ENCODE measurements at regions not wholly inside any gene's neighbourhood (a gene's known extent, or its start where the extent isn't known, plus 50 kb on each side); places are given as distances from the start of the nearest gene placed in this dataset.

DNA sequence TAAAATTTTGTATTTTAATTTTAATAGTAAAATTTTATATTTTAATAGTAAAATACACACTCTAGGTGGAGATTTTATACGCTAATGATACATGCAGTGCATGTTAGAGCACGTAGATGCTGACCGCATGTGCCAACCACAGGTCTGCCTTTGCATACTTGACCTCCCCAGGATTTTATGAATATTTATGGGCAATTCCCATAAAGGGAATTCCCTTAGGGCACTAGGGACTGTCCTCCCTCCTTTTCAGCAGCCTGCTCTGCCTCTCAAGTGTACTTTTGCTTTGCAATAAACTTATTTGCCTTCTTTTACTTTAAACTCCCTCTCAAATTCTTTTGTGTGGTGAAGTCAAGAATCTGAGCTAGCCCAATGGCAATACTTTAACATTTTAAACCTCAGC is 217.7 kb upstream of the CDH8 start:
- Mint-ChIP-seq H3K27ac (no peak overlapping the region), H3K4me3 (no peak overlapping the region), H3K36me3 (ENCODE audit: low read depth) (no peaks in the 10 kb centered on the region), H3K9me3 (peaks cover 8% of the 10 kb centered on the region), H3K4me1 (ENCODE audit: low read depth) (no peaks in the 10 kb centered on the region), H3K27me3 (ENCODE audit: insufficient read depth) (no peaks in the 10 kb centered on the region)
- intact Hi-C loops (cut with micrococcal nuclease), result no loop called here
- DNase-seq (ENCODE audit: low spot score), result no peak

DNA sequence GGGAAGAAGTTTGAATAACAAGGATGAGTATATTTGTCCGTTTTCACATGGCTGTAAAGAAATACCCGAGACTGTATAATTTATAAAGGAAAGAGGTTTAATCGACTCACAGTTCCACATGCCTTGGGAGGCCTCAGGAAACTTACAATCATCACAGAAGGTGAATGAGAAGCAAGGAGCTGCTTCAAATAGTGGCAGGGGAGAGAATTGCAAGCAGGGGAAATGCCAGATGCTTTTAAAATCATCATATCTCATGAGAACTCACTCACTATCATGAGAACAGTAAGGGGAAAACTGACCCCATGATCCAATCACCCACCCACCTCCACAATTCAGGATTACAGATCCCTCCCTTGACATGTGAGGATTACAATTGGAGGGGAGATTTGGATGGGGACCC is 212.8 kb upstream of the CDH8 start:
- intact Hi-C loops (cut with micrococcal nuclease), result no loop called here
- H3K9me3 Mint-ChIP-seq, result peaks cover 9% of the 10 kb centered on the region
- no peaks in the 10 kb centered on the region for H3K36me3 Mint-ChIP-seq (ENCODE audit: low read depth)

DNA sequence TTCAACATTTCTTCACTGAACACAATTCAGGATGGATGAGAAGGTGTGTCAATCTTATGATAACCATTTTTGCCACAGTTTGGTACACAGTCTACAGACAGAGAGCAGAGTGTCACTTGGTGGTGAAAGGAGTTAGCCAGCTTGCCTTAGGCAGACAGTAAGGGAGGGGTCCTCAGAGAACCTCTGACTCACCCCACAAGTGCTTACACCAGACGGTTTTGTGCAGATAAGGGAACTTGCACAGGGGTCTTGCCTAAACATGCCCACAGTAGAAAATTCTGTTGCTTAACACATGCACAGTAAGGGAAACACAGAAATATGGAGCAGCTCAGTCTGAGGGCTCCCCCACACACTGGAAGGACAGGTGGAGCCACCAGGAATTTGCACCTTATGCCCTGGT is 204.5 kb upstream of the CDH8 start:
- no peak for DNase-seq (ENCODE audit: low spot score)
- Mint-ChIP-seq H3K36me3 (ENCODE audit: low read depth) (no peaks in the 10 kb centered on the region), H3K27ac (no peak overlapping the region), H3K4me1 (ENCODE audit: low read depth) (no peaks in the 10 kb centered on the region), H3K27me3 (ENCODE audit: insufficient read depth) (no peaks in the 10 kb centered on the region), H3K4me3 (no peak overlapping the region), H3K9me3 (peaks cover 5% of the 10 kb centered on the region)
- intact Hi-C loops (cut with micrococcal nuclease), result no loop called here

More for the DNA sequence above, 212.8 kb upstream of the CDH8 start:
- Mint-ChIP-seq H3K4me1 (ENCODE audit: low read depth) (no peaks in the 10 kb centered on the region), H3K4me3 (no peak overlapping the region), H3K27ac (no peak overlapping the region), H3K27me3 (ENCODE audit: insufficient read depth) (no peaks in the 10 kb centered on the region)
- no peak for DNase-seq (ENCODE audit: low spot score)

DNA sequence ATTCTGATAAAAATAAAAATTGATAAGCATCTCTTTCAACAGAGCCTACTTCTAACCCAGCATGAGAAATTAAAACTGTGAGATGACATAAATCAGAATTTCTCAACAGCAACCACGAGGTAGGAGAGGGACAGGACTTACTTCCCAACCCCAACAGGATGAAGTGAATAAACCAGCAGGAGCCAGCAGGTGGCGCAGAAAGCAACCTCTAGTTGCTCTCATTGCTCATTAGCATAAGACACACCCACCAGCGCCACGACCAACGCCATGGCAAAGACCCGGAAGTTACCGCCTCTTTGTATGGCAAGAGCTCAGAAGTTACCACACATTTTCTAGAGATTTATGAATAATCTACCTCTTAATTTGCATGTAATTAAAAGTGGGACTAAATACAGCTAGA is 189.4 kb upstream of the CDH8 start:
- no peak for DNase-seq (ENCODE audit: low spot score)
- intact Hi-C loops (cut with micrococcal nuclease), result no loop called here

DNA sequence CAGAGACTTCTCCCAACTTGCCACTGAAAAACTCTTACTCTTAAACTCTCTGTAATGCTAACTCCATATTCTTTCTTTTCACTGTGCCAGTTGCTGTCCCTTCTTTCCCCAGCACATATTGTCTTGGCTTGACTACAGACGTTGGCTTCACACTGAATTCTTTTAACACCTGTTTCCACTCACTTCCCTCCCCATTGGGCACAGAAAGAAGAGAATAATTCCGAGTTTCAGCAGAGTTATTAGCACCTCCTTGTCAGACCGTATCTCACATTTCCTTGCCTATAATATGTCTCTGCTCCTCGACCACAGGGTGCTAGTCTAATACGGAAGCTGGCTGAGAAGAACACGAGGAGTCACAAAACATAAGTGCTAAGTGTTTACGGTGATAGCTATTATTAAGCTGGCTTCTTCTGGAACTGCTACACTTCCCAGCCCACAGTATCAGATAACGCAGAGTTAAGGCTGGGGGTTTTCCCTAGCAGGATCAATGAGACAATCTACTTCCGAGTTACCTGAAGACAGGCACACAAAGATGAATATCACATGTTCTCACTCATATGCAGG is 188.5 kb upstream of the CDH8 start:
- H3K4me3 Mint-ChIP-seq, result no peak overlapping the region
- H3K4me1 Mint-ChIP-seq (ENCODE audit: low read depth), result no peaks in the 10 kb centered on the region
- peaks cover 10% of the 10 kb centered on the region for H3K9me3 Mint-ChIP-seq
- H3K27me3 Mint-ChIP-seq (ENCODE audit: insufficient read depth), result no peaks in the 10 kb centered on the region
- no peak overlapping the region for H3K27ac Mint-ChIP-seq
- no peaks in the 10 kb centered on the region for H3K36me3 Mint-ChIP-seq (ENCODE audit: low read depth)
- intact Hi-C loops (cut with micrococcal nuclease), result no loop called here
- no peak for DNase-seq (ENCODE audit: low spot score)

More for the DNA sequence above, 189.4 kb upstream of the CDH8 start:
- Mint-ChIP-seq H3K9me3 (peaks cover 8% of the 10 kb centered on the region), H3K36me3 (ENCODE audit: low read depth) (no peaks in the 10 kb centered on the region), H3K27ac (no peak overlapping the region), H3K4me3 (no peak overlapping the region), H3K4me1 (ENCODE audit: low read depth) (no peaks in the 10 kb centered on the region), H3K27me3 (ENCODE audit: insufficient read depth) (no peaks in the 10 kb centered on the region)

DNA sequence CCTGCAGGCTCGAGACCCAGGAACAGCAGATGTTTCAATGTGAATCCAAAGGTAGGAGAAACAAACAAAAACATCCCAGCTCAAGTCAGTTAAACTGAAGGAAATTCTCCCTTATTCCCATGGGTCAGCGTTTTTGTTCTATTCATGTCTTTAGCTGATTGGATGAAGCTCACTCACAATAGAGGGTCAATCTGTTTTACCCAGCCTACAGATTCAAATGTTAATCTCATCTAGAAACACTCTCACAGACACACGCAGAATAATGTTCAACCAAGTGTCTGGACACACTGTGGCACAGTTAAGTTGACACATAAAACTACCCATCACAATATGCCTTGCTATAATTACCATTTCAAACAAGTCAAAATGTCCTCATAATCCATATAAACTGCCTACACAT is 180.6 kb upstream of the CDH8 start:
- Mint-ChIP-seq H3K27ac (no peak overlapping the region), H3K36me3 (ENCODE audit: low read depth) (no peaks in the 10 kb centered on the region), H3K4me3 (no peak overlapping the region), H3K9me3 (peaks cover 14% of the 10 kb centered on the region), H3K4me1 (ENCODE audit: low read depth) (no peaks in the 10 kb centered on the region), H3K27me3 (ENCODE audit: insufficient read depth) (no peaks in the 10 kb centered on the region)
- no peak for DNase-seq (ENCODE audit: low spot score)
- intact Hi-C loops (cut with micrococcal nuclease), result no loop called here

DNA sequence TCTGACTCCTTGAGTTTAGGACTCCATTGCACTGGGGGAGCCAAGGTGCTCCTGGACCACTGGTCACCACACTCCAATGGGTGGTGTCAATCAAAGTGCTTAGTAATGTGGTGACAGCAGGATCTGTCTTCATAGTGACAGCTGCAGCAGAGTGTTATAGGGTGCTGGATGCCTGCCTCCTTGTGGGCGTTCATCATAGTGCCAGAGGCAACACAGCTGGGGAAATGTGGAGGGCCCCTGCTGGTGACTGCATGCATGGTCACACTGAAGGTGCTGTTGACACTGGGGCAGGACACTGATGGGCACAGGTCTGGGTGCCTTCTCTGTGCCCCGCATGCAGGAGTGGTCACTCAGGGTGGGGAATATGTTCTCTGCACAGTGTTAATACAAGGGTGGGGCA is 177.5 kb upstream of the CDH8 start:
- H3K4me3 Mint-ChIP-seq, result no peak overlapping the region
- H3K27ac Mint-ChIP-seq, result no peak overlapping the region
- no peaks in the 10 kb centered on the region for H3K27me3 Mint-ChIP-seq (ENCODE audit: insufficient read depth)
- H3K9me3 Mint-ChIP-seq, result peaks cover 16% of the 10 kb centered on the region
- intact Hi-C loops (cut with micrococcal nuclease), result no loop called here
- no peak for DNase-seq (ENCODE audit: low spot score)
- H3K4me1 Mint-ChIP-seq (ENCODE audit: low read depth), result no peaks in the 10 kb centered on the region
- no peaks in the 10 kb centered on the region for H3K36me3 Mint-ChIP-seq (ENCODE audit: low read depth)

DNA sequence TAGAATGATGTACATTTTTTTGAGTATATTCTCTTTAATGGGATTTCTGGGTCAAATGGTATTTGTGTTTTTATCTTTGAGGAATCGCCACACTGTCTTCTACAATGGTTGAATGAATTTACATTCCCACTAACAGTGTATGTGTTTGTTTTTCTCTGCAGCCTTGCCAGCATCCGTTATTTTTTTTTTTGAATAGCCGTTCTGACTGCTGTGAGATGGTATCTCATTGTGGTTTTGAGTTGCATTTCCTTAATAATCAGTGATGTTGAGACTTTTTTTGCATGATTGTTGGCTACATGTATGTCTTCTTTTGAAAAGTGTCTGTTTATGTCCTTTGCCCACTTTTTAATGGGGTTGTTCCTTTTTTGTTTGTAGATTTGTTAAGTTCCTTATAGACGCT is 172.7 kb upstream of the CDH8 start:
- Mint-ChIP-seq H3K4me1 (ENCODE audit: low read depth) (no peaks in the 10 kb centered on the region), H3K27me3 (ENCODE audit: insufficient read depth) (no peaks in the 10 kb centered on the region), H3K36me3 (ENCODE audit: low read depth) (no peaks in the 10 kb centered on the region), H3K4me3 (no peak overlapping the region), H3K27ac (no peak overlapping the region), H3K9me3 (peaks cover 5% of the 10 kb centered on the region)
- no peak for DNase-seq (ENCODE audit: low spot score)
- intact Hi-C loops (cut with micrococcal nuclease), result no loop called here

DNA sequence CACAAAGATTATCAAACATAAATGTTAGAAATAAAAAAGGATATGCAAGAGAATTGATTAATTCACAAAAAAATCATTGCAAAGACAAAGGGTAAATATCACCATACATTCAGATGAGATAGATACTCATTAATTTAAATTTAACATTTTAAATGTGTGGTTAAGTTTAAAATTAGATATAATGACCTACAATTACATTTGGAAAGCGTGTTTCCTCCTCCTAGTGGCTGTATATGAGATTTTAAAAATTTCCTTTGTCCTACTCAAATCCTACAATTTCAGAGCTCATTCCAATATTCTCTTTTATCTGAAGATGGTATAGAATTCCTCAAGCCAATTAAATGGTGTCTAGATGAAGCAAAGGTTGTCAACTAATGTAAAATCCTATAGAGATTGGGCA is 169.2 kb upstream of the CDH8 start:
- peaks cover 4% of the 10 kb centered on the region for H3K9me3 Mint-ChIP-seq
- no peak overlapping the region for H3K27ac Mint-ChIP-seq
- DNase-seq (ENCODE audit: low spot score), result no peak
- H3K4me3 Mint-ChIP-seq, result no peak overlapping the region
- H3K27me3 Mint-ChIP-seq (ENCODE audit: insufficient read depth), result no peaks in the 10 kb centered on the region
- no peaks in the 10 kb centered on the region for H3K36me3 Mint-ChIP-seq (ENCODE audit: low read depth)
- no peaks in the 10 kb centered on the region for H3K4me1 Mint-ChIP-seq (ENCODE audit: low read depth)
- intact Hi-C loops (cut with micrococcal nuclease), result no loop called here

DNA sequence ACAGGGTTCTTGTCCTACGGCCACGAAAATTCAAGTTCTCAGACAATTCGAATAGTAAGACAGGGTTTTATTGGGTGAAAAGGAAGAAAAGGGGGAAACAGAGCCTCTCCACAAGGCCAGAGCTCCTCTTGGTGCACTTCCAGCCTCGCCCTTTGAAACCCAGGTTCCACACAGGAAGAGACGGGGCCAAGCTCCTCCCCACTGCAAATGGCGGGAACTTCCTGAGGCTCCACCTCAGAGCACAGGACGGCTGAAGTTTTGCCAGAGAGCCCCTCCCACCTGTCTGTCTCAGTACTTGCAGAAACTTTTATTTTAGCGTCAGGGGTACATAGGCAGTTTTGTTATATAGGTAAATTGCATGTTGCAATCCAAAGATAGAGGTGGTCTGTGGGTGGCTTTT is 165.7 kb upstream of the CDH8 start:
- intact Hi-C loops (cut with micrococcal nuclease), result no loop called here
- DNase-seq (ENCODE audit: low spot score), result no peak
- Mint-ChIP-seq H3K4me1 (ENCODE audit: low read depth) (no peaks in the 10 kb centered on the region), H3K27me3 (ENCODE audit: insufficient read depth) (no peaks in the 10 kb centered on the region), H3K27ac (no peak overlapping the region), H3K36me3 (ENCODE audit: low read depth) (no peaks in the 10 kb centered on the region), H3K4me3 (no peak overlapping the region), H3K9me3 (peaks cover 12% of the 10 kb centered on the region)

DNA sequence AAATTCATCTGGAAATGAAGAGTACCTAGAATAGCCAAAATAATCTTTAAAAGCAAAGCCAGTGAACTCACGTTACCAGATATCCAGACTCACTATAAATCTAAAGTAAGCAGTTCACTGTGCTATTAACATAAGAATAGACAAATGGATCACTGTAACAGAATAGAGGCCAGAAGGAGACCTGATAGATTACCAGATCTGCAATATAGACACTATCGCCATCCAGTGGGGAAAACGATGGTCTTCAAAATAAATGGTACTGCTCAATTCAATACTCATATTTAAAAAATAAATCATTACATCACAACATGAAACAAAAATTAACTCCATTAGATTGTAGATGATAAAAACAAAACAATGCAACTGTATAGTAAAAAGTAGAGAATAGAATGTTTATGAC is 158.6 kb upstream of the CDH8 start:
- no peaks in the 10 kb centered on the region for H3K4me1 Mint-ChIP-seq (ENCODE audit: low read depth)
- no peak for DNase-seq (ENCODE audit: low spot score)
- H3K9me3 Mint-ChIP-seq, result peaks cover 3% of the 10 kb centered on the region
- no peak overlapping the region for H3K4me3 Mint-ChIP-seq
- H3K36me3 Mint-ChIP-seq (ENCODE audit: low read depth), result no peaks in the 10 kb centered on the region
- intact Hi-C loops (cut with micrococcal nuclease), result no loop called here
- H3K27me3 Mint-ChIP-seq (ENCODE audit: insufficient read depth), result no peaks in the 10 kb centered on the region
- no peak overlapping the region for H3K27ac Mint-ChIP-seq

DNA sequence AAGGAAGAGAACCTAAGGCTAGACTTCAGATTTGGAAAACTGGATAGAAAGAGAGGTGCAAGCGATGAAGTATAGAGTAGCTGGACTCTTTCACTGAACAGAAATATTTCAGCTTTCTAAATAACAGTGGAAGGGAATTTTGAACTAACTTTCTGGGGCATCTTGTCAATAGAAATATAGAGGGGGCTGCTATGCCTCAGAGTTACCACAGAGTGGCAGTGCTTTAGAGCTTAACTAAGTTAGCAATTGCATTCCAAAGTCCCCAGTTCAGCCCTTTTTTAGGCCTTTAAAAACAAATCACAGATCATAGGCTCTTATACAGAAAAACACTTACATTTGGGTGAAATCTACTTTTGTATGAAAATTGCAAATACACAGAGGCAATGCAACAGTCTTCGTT is 154.2 kb upstream of the CDH8 start:
- Mint-ChIP-seq H3K4me3 (no peak overlapping the region), H3K4me1 (ENCODE audit: low read depth) (no peaks in the 10 kb centered on the region), H3K9me3 (peaks cover 6% of the 10 kb centered on the region), H3K36me3 (ENCODE audit: low read depth) (no peaks in the 10 kb centered on the region), H3K27ac (no peak overlapping the region), H3K27me3 (ENCODE audit: insufficient read depth) (no peaks in the 10 kb centered on the region)
- no peak for DNase-seq (ENCODE audit: low spot score)
- intact Hi-C loops (cut with micrococcal nuclease), result no loop called here

DNA sequence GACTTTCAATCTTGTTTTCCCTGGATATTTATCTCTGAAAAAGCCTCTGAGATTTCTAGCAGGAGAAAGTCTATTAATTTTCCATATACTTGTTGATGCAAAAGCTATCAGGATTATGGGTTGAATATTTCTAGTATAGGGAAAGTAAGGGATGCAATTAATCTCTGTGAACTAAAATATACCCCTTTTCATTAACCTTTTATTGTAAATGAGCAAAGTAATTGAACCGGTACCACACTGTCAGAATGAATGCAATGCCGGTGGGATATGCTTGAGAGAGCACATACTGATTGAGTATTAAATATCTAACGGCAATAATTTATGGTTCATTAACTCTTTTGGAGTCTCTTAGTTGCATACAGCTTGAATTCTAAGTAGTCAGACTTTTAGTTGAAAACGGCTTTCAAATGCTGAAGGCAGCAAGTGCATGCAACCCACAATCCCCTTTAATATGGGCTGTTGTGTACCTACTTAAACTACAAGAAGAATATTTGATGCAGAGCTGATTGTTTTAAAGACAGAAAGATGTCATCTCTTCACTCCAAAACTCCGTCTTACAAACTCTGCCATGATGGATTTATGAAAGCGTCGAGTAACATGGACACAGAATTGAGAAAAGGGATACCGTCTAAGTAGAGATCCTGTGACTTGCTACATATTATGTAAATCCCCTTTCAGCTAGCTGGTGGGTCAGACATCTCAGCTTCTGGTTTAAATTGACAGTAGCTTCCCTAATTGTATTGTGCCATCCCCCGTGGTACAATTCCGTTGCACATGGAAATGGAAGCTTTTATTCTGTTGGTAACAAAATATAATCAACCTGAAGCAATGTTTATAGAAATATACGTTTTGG is 141.3 kb upstream of the CDH8 start:
- Mint-ChIP-seq H3K27me3 (ENCODE audit: insufficient read depth) (no peaks in the 10 kb centered on the region), H3K9me3 (peaks cover 12% of the 10 kb centered on the region), H3K4me3 (no peak overlapping the region), H3K27ac (no peak overlapping the region), H3K36me3 (ENCODE audit: low read depth) (no peaks in the 10 kb centered on the region), H3K4me1 (ENCODE audit: low read depth) (no peaks in the 10 kb centered on the region)
- no peak for DNase-seq (ENCODE audit: low spot score)
- intact Hi-C loops (cut with micrococcal nuclease), result no loop called here

DNA sequence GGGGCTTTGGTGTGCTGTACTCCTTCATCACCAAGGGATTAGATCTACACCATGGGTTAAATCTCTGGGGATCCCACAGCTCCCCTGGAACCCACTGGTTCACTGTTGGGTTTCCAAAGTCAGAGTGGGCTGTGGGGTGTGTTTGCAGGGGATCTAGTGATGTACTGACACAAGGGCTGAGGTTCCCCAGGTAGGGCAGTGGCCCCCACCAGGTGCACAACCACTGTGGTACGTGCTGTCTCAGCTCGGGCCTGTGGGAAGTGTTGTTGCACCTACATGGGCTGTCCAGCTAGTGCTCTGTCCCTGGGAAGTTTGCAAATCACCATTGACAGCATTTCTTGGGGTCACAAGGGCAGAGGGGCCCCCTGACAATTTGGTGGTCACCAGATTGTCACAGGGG is 134.4 kb upstream of the CDH8 start:
- no peaks in the 10 kb centered on the region for H3K4me1 Mint-ChIP-seq (ENCODE audit: low read depth)
- no peaks in the 10 kb centered on the region for H3K27me3 Mint-ChIP-seq (ENCODE audit: insufficient read depth)
- H3K36me3 Mint-ChIP-seq (ENCODE audit: low read depth), result no peaks in the 10 kb centered on the region
- peaks cover 20% of the 10 kb centered on the region for H3K9me3 Mint-ChIP-seq
- intact Hi-C loops (cut with micrococcal nuclease), result no loop called here
- DNase-seq (ENCODE audit: low spot score), result no peak
- no peak overlapping the region for H3K4me3 Mint-ChIP-seq
- no peak overlapping the region for H3K27ac Mint-ChIP-seq
